Superior temporal gyrus (tissue), 1 donor: ENCODE measurements at regions not wholly inside any gene's neighbourhood (a gene's known extent, or its start where the extent isn't known, plus 50 kb on each side); places are given as distances from the start of the nearest gene placed in this dataset.
"Not testable (repeated sequence)": the region's sequence is repeated elsewhere in the genome, so short reads cannot be mapped to it uniquely, and the experiment has no call there.

Experiments used
- DNase-seq: peaks from one replicate; pipeline ENCODE4 v3.0.0-alpha.2; 2016; ENCODE audit errors: extremely low spot score

GRCh38 chr17:52923658-52924057 lies 765.1 kb upstream of the CA10 start:
- no peak for DNase-seq

GRCh38 chr17:52899235-52899634 lies 740.7 kb upstream of the CA10 start:
- DNase-seq, result no peak

- no peak for DNase-seq
Observed at GRCh38 chr17:52895272-52895671, 736.8 kb upstream of the CA10 start.

- no peak for DNase-seq
Observed at GRCh38 chr17:52892334-52892733, 733.8 kb upstream of the CA10 start.

GRCh38 chr17:52885882-52886281 lies 727.4 kb upstream of the CA10 start:
- no peak for DNase-seq

- not testable (repeated sequence) for DNase-seq
Observed at GRCh38 chr17:52883907-52884491, 725.5 kb upstream of the CA10 start.

GRCh38 chr17:52846767-52847166 lies 688.3 kb upstream of the CA10 start:
- DNase-seq, result not testable (repeated sequence)

- no peak for DNase-seq
Observed at GRCh38 chr17:52841971-52842370, 683.5 kb upstream of the CA10 start.

GRCh38 chr17:52837492-52837891 lies 679.0 kb upstream of the CA10 start:
- DNase-seq, result no peak

- no peak for DNase-seq
Observed at GRCh38 chr17:52831536-52831935, 673.0 kb upstream of the CA10 start.

- DNase-seq, result no peak
Observed at GRCh38 chr17:52828621-52829020, 670.1 kb upstream of the CA10 start.

- no peak for DNase-seq
Observed at GRCh38 chr17:52827526-52827925, 669.0 kb upstream of the CA10 start.

GRCh38 chr17:52824542-52824941 lies 666.0 kb upstream of the CA10 start:
- DNase-seq, result no peak

GRCh38 chr17:52823155-52823554 lies 664.6 kb upstream of the CA10 start:
- no peak for DNase-seq

GRCh38 chr17:52790359-52790955 lies 631.9 kb upstream of the CA10 start:
- DNase-seq, result no peak

GRCh38 chr17:52789829-52790228 lies 631.3 kb upstream of the CA10 start:
- DNase-seq, result no peak

GRCh38 chr17:52776234-52776633 lies 617.7 kb upstream of the CA10 start:
- DNase-seq, result no peak

- DNase-seq, result no peak
Observed at GRCh38 chr17:52762794-52763167, 604.3 kb upstream of the CA10 start.

GRCh38 chr17:52762147-52762793 lies 603.8 kb upstream of the CA10 start:
- DNase-seq, result peak; percentile 17

- DNase-seq, result no peak
Observed at GRCh38 chr17:52759864-52760263, 601.4 kb upstream of the CA10 start.

- DNase-seq, result no peak
Observed at GRCh38 chr17:52758481-52758880, 600.0 kb upstream of the CA10 start.

GRCh38 chr17:52756746-52757145 lies 598.2 kb upstream of the CA10 start:
- DNase-seq, result no peak

- no peak for DNase-seq
Observed at GRCh38 chr17:52754838-52755237, 596.3 kb upstream of the CA10 start.

GRCh38 chr17:52751051-52751450 lies 592.5 kb upstream of the CA10 start:
- no peak for DNase-seq
